ENCODE measurements at regions not wholly inside any gene's neighbourhood (a gene's known extent, or its start where the extent isn't known, plus 50 kb on each side); places are given as distances from the start of the nearest gene placed in this dataset.
"Not testable (repeated sequence)": the region's sequence is repeated elsewhere in the genome, so short reads cannot be mapped to it uniquely, and the experiment has no call there.

- DNase-seq (ENCODE audit: extremely low read depth, insufficient read length) = no peak
- no peak for TF ChIP-seq CTCF (IDR thresholded peaks at IDR 0.05; ENCODE audit: insufficient read depth, low read length, poor library complexity, severe bottlenecking)
- no peak overlapping the region for H3K4me3 ChIP-seq (replicated peaks; ENCODE audit: low read depth, low read length)
- H3K36me3 ChIP-seq (ENCODE audit: control insufficient read depth, insufficient read depth, low read length) = no peaks in the 10 kb centered on the region
- H3K27me3 ChIP-seq (replicated peaks; ENCODE audit: control insufficient read depth, insufficient read depth, low read length) = no peaks in the 10 kb centered on the region
Observed at GRCh38 chr14:41449066-41449465, 157.6 kb upstream of the LRFN5 start.

DNA sequence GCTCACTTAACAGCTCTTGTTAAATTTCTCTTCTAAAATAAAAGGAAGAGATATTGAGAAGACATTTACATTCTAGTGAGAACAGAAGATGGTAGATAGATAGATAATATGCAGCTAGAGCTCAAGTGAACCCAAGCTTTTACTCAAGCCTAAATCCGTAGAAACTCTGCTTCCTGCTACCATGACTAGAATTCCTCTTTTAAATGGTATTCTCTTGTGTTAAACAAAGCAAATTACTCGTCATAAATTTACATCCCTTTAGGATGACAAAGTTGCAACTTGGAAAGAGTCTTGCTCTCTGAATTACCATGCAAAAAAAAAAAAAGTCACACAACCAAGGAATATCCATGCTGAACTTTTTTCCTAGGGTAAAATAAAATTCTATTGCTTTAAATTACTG, 160.7 kb upstream of the LRFN5 start:
- no peak for TF ChIP-seq CTCF (IDR thresholded peaks at IDR 0.05; ENCODE audit: insufficient read depth, low read length, poor library complexity, severe bottlenecking)
- H3K4me3 ChIP-seq (replicated peaks; ENCODE audit: low read depth, low read length) = no peak overlapping the region
- H3K36me3 ChIP-seq (ENCODE audit: control insufficient read depth, insufficient read depth, low read length) = no peaks in the 10 kb centered on the region
- H3K27me3 ChIP-seq (replicated peaks; ENCODE audit: control insufficient read depth, insufficient read depth, low read length) = no peaks in the 10 kb centered on the region
- DNase-seq (ENCODE audit: extremely low read depth, insufficient read length) = no peak

GRCh38 chr14:41423503-41423902, 183.2 kb upstream of the LRFN5 start:
- H3K27me3 ChIP-seq (replicated peaks; ENCODE audit: control insufficient read depth, insufficient read depth, low read length) = no peaks in the 10 kb centered on the region
- H3K4me3 ChIP-seq (replicated peaks; ENCODE audit: low read depth, low read length) = no peak overlapping the region
- no peaks in the 10 kb centered on the region for H3K36me3 ChIP-seq (ENCODE audit: control insufficient read depth, insufficient read depth, low read length)
- DNase-seq (ENCODE audit: extremely low read depth, insufficient read length) = no peak
- TF ChIP-seq CTCF (IDR thresholded peaks at IDR 0.05; ENCODE audit: insufficient read depth, low read length, poor library complexity, severe bottlenecking) = no peak

GRCh38 chr14:41421308-41421707, 185.4 kb upstream of the LRFN5 start:
- H3K4me3 ChIP-seq (replicated peaks; ENCODE audit: low read depth, low read length); H3K27me3 ChIP-seq (replicated peaks; ENCODE audit: control insufficient read depth, insufficient read depth, low read length); DNase-seq (ENCODE audit: extremely low read depth, insufficient read length); H3K36me3 ChIP-seq (ENCODE audit: control insufficient read depth, insufficient read depth, low read length): not testable (repeated sequence)

GRCh38 chr14:41419709-41420108, 187.0 kb upstream of the LRFN5 start:
- no peak for DNase-seq (ENCODE audit: extremely low read depth, insufficient read length)
- H3K36me3 ChIP-seq (ENCODE audit: control insufficient read depth, insufficient read depth, low read length) = no peaks in the 10 kb centered on the region
- no peak for TF ChIP-seq CTCF (IDR thresholded peaks at IDR 0.05; ENCODE audit: insufficient read depth, low read length, poor library complexity, severe bottlenecking)
- H3K27me3 ChIP-seq (replicated peaks; ENCODE audit: control insufficient read depth, insufficient read depth, low read length) = no peaks in the 10 kb centered on the region
- no peak overlapping the region for H3K4me3 ChIP-seq (replicated peaks; ENCODE audit: low read depth, low read length)

DNA sequence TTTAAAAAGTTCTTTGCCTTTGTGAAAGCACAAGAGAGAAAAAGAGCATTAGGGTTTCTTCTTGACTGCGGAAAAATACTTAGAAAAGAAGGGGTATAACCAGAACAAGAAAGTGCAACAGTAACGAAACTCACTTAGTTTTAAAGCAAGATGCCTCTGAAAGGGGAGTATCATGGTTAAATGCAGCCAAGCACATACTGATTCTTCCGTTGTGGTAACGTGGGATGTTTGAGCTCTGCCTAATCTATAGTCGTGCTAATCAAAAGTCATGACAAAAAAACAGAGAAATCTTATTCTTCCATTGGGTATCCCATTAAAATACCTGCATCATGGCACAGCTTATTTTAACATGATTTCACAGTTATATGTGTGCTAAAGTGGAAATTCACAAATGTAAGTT, 187.8 kb upstream of the LRFN5 start:
- Histone ChIP-seq H3K27me3 (replicated peaks; ENCODE audit: control insufficient read depth, insufficient read depth, low read length) (no peaks in the 10 kb centered on the region), H3K36me3 (ENCODE audit: control insufficient read depth, insufficient read depth, low read length) (no peaks in the 10 kb centered on the region), H3K4me3 (replicated peaks; ENCODE audit: low read depth, low read length) (no peak overlapping the region)
- no peak for TF ChIP-seq CTCF (IDR thresholded peaks at IDR 0.05; ENCODE audit: insufficient read depth, low read length, poor library complexity, severe bottlenecking)
- DNase-seq (ENCODE audit: extremely low read depth, insufficient read length) = no peak

All from GM06990 (cell line).